H7 (cell line): ENCODE measurements at regions not wholly inside any gene's neighbourhood (a gene's known extent, or its start where the extent isn't known, plus 50 kb on each side); places are given as distances from the start of the nearest gene placed in this dataset.
"Not testable (repeated sequence)": the region's sequence is repeated elsewhere in the genome, so short reads cannot be mapped to it uniquely, and the experiment has no call there.

Experiments
- DNase-seq: peaks from one replicate; pipeline ENCODE4 v3.0.0; 2012
- H3K27me3 ChIP-seq: 2 replicates; pipeline ENCODE4 v1.6.0; 2011; ENCODE audit warnings: mild to moderate bottlenecking, low read length; ENCODE audit not compliant: control insufficient read depth, insufficient read depth
- H3K36me3 ChIP-seq: replicated peaks from 2 replicates; pipeline ENCODE4 v1.5.1; 2011; ENCODE audit warnings: low read length; ENCODE audit not compliant: control insufficient read depth, insufficient read depth
- H3K4me3 ChIP-seq: 2 replicates; pipeline ENCODE4 v1.5.1; 2011; ENCODE audit warnings: low read depth, mild to moderate bottlenecking, control low read depth, low read length, moderate library complexity; ENCODE audit not compliant: insufficient read depth

DNA sequence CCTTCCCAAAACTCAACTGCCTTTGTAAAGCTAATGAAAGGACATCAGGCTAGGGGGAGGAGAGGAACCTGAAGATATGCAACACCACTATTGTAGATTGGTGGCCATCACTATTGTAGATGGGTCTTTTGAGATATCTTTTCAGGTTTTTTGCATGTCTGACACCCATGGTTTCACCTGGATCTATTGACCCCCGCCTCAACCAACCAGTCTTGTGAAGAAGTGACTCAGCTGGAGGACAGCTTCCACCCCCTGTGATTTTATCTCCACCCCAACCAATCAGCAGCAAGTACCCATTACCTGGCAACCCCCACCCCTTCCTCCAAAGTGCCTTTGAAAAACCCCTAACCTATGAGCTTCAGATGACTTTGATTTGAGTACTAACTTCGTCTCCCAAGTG lies 382.6 kb upstream of the GOT2 start:
- Histone ChIP-seq H3K4me3 (no peak overlapping the region), H3K27me3 (no peaks in the 10 kb centered on the region), H3K36me3 (no peaks in the 10 kb centered on the region)
- no peak for DNase-seq

DNA sequence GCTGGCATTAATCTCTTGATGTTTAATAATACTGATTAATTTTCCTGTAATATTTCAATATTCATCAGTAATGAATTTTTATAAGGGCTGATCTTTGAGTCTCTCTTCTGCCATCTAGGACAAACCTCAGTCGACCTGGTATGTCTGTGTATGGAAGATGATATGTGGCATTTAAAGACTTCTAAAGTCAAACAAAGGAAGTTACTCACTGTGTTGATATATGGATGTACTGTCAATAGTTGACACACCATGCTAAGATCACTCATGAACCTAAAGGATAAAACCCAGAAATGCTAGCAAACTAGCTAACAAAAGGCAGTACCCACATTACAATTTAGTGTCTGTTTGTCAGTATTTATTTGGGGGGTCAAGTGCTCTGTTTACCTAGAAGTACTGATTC lies 380.7 kb upstream of the GOT2 start:
- no peaks in the 10 kb centered on the region for H3K36me3 ChIP-seq
- no peak for DNase-seq
- H3K27me3 ChIP-seq: no peaks in the 10 kb centered on the region
- no peak overlapping the region for H3K4me3 ChIP-seq

DNA sequence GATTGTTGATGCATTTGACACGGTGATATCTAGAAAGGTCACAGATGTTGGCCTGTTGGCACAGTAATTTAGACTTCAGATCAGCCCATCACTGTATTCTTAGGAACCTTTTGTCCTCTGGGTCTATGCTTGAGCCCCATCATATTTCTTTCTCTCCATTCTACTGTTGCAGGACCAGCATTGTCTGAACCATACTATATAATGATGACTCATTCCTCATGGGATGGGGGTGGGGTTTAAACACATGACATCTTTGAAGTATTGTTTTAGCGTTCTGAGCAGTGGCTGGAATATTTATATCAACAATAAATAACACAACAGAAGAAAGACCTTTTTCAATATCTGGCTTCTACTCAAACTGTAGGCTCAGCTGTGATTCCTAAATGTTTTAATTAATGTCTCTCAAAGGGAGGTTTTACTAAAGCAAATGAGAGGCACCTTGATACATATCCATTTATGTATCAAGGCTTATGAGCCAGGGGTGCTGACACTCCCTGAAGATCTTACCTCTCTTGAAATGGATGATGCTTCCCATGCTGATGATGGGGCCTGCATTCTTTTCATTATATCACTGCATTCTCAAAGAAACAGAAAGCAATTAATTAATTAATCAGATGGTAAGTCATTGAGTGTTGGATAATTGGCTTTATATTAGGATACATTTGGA lies 379.0 kb upstream of the GOT2 start:
- no peaks in the 10 kb centered on the region for H3K27me3 ChIP-seq
- H3K36me3 ChIP-seq: no peaks in the 10 kb centered on the region
- H3K4me3 ChIP-seq: no peak overlapping the region
- DNase-seq: no peak

DNA sequence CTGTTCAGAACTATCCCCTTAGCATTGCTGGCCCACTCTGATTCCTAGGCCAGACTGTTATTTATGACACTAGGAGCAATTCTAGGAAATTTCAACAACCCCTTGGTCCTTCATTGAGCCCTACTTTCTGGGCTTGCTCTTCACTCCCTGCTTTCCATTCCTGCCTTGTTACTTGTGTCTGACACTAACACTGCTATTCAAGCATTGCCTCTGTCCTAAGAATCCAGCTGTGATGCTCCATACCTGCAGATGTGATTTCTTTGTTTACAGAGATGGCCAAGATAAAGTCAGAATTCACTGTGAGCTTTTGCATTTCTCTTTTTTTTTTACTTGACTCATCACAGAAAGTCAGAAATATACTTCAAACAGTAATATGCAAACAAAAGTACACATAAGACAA lies 377.2 kb upstream of the GOT2 start:
- no peak overlapping the region for H3K4me3 ChIP-seq
- H3K27me3 ChIP-seq: no peaks in the 10 kb centered on the region
- H3K36me3 ChIP-seq: no peaks in the 10 kb centered on the region
- DNase-seq: no peak

DNA sequence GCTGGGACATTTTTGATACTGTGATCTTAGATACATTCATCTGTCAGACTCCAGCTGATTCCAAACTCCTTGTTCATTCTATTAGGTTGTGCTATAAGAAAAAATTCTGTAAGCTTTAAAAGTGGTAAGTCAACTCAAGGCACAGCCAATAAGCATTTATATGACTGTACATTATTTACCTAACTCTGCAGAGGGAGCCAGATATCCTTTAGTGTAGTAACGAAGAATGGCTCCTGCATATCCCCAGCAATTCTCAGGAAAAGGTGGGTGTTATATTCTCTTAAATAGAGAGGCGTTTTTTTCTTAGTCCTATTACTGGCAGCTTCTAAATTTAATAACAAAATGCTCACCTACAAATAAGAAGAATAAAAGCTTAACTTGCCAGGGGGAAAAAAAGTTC lies 374.3 kb upstream of the GOT2 start:
- H3K27me3 ChIP-seq: no peaks in the 10 kb centered on the region
- H3K36me3 ChIP-seq: no peaks in the 10 kb centered on the region
- H3K4me3 ChIP-seq: no peak overlapping the region
- no peak for DNase-seq

DNA sequence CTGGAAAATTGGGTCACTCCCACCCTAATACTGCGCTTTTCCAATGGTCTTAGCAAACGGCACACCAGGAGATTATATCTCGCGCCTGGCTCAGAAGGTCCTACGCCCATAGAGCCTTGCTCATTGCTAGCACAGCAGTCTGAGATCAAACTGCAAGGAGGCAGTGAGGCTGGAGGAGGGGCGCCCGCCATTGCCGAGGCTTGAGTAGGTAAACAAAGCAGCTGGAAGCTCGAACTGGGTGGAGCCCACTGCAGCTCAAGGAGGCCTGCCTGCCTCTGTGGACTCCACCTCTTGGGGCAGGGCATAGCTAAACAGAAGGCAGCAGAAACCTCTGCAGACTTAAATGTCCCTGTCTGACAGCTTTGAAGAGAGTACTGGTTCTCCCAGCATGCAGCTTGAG lies 362.6 kb upstream of the GOT2 start:
- not testable (repeated sequence) for H3K4me3 ChIP-seq, H3K27me3 ChIP-seq, H3K36me3 ChIP-seq, DNase-seq

DNA sequence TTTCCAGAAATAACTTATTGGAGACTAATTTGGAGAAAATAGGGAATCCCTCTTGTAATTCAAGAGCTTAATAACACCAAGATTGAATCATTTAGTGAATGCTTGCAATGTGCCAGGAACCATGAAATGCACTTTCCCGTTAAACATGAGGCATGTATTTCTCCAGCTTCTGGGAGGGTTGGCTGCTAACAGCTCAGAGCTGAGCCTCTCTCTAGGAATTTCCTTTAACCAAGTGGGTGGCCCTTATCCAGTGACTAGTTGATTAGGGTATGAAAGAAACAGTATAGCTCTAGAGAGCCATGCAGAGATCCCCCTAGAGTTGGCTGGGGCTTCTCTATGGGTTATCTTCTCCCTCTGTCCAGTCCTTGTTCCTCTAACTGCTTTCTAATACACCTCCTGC lies 356.4 kb upstream of the GOT2 start:
- no peak for DNase-seq
- H3K27me3 ChIP-seq: no peaks in the 10 kb centered on the region
- no peak overlapping the region for H3K4me3 ChIP-seq
- no peaks in the 10 kb centered on the region for H3K36me3 ChIP-seq

DNA sequence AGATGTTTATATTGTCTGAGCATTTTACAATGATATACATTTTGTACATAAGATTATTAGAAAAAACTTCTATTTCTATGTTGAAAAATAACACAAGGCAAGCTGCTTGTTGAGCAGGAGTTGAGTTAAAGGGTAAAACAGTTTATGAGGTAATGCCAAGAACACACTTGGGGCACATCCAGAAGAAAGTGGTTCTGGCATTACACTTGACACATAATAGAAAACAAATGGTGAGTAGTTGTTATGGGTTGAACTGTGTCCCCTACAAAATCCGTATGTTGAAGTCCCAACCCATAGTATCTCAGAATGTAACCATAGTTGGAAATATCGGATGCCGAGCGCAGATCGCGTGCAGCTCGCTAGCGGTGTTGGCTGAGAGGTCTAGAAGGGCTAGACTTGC lies 354.3 kb upstream of the GOT2 start:
- H3K4me3 ChIP-seq: no peak overlapping the region
- H3K27me3 ChIP-seq: no peaks in the 10 kb centered on the region
- no peaks in the 10 kb centered on the region for H3K36me3 ChIP-seq
- DNase-seq: no peak

DNA sequence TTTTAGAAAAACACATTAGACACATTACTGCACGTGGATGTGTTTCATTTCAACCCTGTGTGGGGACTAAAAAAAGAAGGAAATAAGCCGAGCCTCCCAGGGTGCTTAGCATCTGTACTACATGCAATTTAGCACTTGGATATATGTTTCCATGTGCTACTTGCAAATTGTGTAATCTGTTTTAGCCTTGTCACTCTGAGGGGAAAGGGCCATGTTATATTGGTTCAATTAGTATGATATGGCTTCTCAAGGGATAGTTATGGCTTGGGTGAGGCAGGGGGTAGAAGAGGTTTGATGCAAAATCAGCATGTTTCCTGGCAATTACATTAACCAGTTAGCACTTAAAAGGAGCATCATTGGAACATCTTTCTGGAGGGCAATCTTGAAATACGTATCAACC lies 353.5 kb upstream of the GOT2 start:
- no peaks in the 10 kb centered on the region for H3K36me3 ChIP-seq
- H3K27me3 ChIP-seq: no peaks in the 10 kb centered on the region
- H3K4me3 ChIP-seq: no peak overlapping the region
- no peak for DNase-seq

DNA sequence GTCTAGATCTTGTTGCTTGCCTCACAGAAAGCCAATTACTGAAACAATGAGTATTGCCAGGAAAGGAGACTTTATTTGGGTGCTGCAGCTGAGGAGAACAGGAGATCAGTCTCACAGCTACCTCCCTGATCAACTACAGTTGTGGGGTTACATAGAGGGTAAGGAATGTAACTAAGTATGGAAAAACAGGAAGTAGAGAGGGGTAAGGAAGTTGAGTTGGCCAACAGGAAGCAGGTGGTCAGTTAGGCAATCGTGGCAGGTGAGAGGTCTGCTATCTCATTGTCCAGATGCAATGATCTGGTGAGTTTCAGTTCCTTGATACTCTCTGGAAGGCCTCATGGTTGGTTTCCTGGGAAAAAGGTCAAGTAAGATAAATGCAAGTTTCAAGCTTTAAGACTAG lies 333.1 kb upstream of the GOT2 start:
- no peaks in the 10 kb centered on the region for H3K36me3 ChIP-seq
- no peak for DNase-seq
- no peak overlapping the region for H3K4me3 ChIP-seq
- no peaks in the 10 kb centered on the region for H3K27me3 ChIP-seq

DNA sequence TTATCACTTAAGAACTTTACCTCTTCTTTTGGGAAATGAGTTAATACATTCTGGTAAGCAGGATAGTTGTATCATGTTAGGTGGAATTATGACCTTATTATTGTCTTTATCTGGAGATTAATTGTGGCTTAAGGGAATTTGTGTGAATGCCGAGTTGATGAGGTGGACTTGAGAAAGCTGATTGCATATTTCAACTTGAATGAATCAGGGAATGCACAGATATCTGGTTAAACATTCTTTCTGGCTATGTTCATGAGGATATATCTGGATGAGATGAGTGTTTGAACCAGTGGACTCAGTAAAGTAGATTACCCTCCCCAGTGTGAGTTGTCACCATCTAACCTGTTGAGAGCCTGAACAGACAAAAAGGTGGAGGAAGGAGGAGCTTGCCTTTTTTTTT lies 326.1 kb upstream of the GOT2 start:
- Histone ChIP-seq H3K36me3 (no peaks in the 10 kb centered on the region), H3K4me3 (no peak overlapping the region), H3K27me3 (no peaks in the 10 kb centered on the region)
- no peak for DNase-seq

DNA sequence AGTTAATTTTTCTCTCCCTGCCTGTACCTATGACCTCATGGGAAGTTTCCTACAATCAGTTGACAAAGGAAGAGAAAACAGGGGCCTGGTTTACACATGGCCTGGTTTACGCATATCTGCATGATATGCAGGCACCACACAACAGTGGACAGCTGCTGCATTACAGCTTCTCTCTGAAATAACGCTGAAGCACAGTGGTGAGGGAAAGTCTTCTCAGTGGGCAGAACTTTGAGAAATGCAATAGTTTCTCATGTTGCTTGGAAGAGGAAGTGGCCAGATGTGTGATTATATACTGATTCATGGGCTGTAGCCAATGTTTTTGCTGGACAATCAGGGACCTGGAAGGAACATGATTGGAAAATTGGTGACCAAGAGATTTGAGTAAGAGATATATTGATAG lies 324.1 kb upstream of the GOT2 start:
- Histone ChIP-seq H3K4me3 (no peak overlapping the region), H3K36me3 (no peaks in the 10 kb centered on the region), H3K27me3 (no peaks in the 10 kb centered on the region)
- DNase-seq: no peak

DNA sequence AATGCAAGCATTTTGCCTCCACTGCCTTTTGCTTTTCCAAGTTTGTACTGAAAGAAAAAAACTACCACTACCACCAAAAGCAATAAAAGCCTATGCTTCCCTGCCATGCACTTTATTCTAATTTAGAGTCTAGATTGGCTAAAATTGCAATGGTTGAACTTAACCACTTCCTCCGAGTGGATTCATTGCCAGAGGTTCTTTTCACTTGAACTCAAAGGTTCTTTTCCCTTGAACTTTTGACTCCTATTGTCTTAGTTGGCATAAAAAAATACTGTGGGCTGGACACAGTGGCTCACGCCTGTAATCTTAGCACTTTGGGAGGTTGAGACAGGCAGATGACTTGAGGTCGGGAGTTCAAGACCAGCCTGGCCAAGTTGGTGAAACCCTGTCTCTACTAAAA lies 319.8 kb upstream of the GOT2 start:
- H3K4me3 ChIP-seq: no peak overlapping the region
- H3K36me3 ChIP-seq: no peaks in the 10 kb centered on the region
- no peaks in the 10 kb centered on the region for H3K27me3 ChIP-seq
- DNase-seq: no peak

DNA sequence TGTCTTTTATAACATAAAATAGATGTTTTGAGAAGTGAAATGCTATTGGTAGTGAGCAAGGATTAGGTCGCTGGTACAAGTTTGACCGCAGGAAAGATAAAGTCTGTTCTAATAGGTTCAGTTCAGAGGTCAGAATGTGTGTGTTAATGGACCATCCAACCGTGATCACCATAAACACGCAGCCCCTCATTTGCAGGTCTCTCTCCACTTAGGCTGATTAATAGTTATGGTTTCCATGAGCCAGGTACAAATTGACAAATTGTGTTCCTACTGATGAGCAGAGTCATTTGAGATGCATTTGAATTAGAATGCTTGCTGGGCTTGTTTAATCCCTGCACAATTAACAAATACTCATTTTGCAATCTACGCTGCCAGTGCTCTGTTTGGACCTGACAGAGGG lies 318.1 kb upstream of the GOT2 start:
- H3K36me3 ChIP-seq: no peaks in the 10 kb centered on the region
- H3K27me3 ChIP-seq: no peaks in the 10 kb centered on the region
- H3K4me3 ChIP-seq: no peak overlapping the region
- DNase-seq: no peak

DNA sequence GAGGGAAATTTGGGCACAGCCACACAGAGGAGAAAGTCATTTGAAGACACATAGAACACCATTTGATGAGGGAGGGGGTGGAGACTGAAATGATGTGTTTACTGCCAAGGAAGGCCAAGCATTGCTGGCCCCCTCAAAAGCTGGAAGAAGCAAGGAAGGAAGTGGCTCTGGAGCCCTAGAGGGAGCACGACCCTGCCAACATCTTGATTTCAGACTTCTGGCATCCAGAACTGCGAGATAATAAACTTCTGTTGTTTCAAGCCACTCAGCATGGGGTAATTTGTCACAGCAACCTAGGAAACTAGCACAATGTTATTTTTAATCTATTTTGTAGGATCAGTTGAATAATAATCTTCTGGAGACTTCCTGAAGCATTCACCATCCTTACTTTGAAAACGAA lies 314.8 kb upstream of the GOT2 start:
- Histone ChIP-seq H3K36me3 (no peaks in the 10 kb centered on the region), H3K4me3 (no peak overlapping the region), H3K27me3 (no peaks in the 10 kb centered on the region)
- no peak for DNase-seq

DNA sequence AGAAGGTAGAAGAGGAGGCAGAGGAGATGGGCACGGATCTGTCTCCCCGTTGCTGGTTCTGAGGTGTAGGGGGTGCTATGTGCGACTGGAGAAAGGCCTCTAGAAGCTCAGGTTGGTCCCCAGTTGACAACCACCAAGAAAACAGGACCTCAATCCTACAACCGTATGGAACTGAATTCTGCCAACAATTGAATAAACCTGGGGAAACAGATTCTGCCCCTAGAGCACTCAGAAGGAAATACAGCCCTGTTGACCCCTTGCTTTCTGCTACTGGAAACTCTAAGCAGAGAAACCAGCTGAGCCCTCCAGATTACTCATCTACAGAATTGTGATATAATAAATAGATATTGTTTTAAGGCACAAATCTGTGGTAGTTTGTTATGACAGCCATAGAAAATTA lies 313.0 kb upstream of the GOT2 start:
- no peaks in the 10 kb centered on the region for H3K27me3 ChIP-seq

More for the DNA sequence above, 313.0 kb upstream of the GOT2 start:
- peak; percentile 2 for DNase-seq
- Histone ChIP-seq H3K4me3 (no peak overlapping the region), H3K36me3 (no peaks in the 10 kb centered on the region)
